HCT116 (cell line): ENCODE measurements at regions not wholly inside any gene's neighbourhood (a gene's known extent, or its start where the extent isn't known, plus 50 kb on each side); places are given as distances from the start of the nearest gene placed in this dataset.

Experiments used
- ELF1 ChIP-seq: IDR thresholded peaks from 2 replicates; pipeline ENCODE4 v1.6.1; 2012; ENCODE audit warnings: low read depth, borderline replicate concordance
- EZH2phosphoT487 ChIP-seq: fragments of 200-600 bp; IDR thresholded peaks from 2 replicates; pipeline ENCODE4 v1.6.1; 2018; ENCODE audit warnings: antibody characterized with exemption, borderline replicate concordance
- FOSL1 ChIP-seq: IDR thresholded peaks from 2 replicates; pipeline ENCODE4 v1.6.1; 2012; ENCODE audit warnings: low read depth
- JUND ChIP-seq: IDR thresholded peaks from 2 replicates; pipeline ENCODE4 v1.6.1; 2012
- POLR2A ChIP-seq: IDR thresholded peaks from 2 replicates; pipeline ENCODE4 v1.7.0; 2011; ENCODE audit warnings: borderline replicate concordance; ENCODE audit not compliant: insufficient read depth, insufficient read length; ENCODE audit errors: extremely low read depth
- POLR2AphosphoS5 ChIP-seq: IDR thresholded peaks from 2 replicates; pipeline ENCODE4 v1.6.1; 2011; ENCODE audit warnings: mild to moderate bottlenecking, low read depth, low read length, moderate library complexity
- SIN3A ChIP-seq: IDR thresholded peaks from 2 replicates; pipeline ENCODE4 v1.6.1; 2012; ENCODE audit warnings: low read depth
- SRF ChIP-seq: IDR thresholded peaks from 2 replicates; pipeline ENCODE4 v1.6.1; 2012; ENCODE audit warnings: low read depth
- TF ChIP-seq, protein P1 (sequence below), 3 experiments: fragments of 200-600 bp in 1 of 3; sonication (generic) in 1 of 3; IDR thresholded peaks in 2 of 3; conservative IDR thresholded peaks in 1 of 3; 2 replicates each; pipeline ENCODE4 v1.5.1; 2012 to 2017; ENCODE audit warnings: low read depth in 2 of 3, low read length in 2 of 3, antibody characterized with exemption in 1 of 3, borderline replicate concordance in 1 of 3, control low read depth in 1 of 3, mild to moderate bottlenecking in 1 of 3, mixed read lengths in 1 of 3, mixed run types in 1 of 3, moderate library complexity in 1 of 3; ENCODE audit not compliant: insufficient read depth in 1 of 3

DNA sequence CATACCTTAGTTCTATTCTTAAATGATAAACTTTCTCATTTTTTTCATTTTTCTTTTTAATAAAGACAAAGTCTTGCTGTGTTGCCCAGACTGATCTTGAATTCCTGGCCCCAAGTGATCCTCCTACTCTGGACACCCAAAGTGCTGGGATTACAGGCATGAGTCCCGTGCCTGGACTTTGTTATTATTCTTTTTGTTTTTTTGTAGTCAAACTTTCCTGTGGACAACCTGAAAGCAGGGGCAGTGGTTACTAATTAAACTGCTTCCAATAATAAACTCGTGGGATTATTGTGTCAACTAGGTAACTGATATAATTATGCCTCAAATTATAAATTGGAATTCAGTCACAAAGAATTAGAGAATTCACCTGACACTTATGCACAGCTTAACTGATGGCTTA is 107.8 kb upstream of the RAPGEF2 start:
- TF ChIP-seq, protein P1, sequence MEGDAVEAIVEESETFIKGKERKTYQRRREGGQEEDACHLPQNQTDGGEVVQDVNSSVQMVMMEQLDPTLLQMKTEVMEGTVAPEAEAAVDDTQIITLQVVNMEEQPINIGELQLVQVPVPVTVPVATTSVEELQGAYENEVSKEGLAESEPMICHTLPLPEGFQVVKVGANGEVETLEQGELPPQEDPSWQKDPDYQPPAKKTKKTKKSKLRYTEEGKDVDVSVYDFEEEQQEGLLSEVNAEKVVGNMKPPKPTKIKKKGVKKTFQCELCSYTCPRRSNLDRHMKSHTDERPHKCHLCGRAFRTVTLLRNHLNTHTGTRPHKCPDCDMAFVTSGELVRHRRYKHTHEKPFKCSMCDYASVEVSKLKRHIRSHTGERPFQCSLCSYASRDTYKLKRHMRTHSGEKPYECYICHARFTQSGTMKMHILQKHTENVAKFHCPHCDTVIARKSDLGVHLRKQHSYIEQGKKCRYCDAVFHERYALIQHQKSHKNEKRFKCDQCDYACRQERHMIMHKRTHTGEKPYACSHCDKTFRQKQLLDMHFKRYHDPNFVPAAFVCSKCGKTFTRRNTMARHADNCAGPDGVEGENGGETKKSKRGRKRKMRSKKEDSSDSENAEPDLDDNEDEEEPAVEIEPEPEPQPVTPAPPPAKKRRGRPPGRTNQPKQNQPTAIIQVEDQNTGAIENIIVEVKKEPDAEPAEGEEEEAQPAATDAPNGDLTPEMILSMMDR (IDR thresholded peaks at IDR 0.05 in 2 of 3, conservative IDR thresholded peaks at IDR 0.05 in 1 of 3; ENCODE audit: borderline replicate concordance in 1 of 3, insufficient read depth in 1 of 3, low read depth in 2 of 3, low read length in 2 of 3): no peak
- TF ChIP-seq JUND (no peak), SRF (no peak), SIN3A (no peak), POLR2AphosphoS5 (no peak), POLR2A (no peak), EZH2phosphoT487 (no peak), FOSL1 (no peak), ELF1 (no peak)
